ENCODE measurements at regions not wholly inside any gene's neighbourhood (a gene's known extent, or its start where the extent isn't known, plus 50 kb on each side); places are given as distances from the start of the nearest gene placed in this dataset.

DNA sequence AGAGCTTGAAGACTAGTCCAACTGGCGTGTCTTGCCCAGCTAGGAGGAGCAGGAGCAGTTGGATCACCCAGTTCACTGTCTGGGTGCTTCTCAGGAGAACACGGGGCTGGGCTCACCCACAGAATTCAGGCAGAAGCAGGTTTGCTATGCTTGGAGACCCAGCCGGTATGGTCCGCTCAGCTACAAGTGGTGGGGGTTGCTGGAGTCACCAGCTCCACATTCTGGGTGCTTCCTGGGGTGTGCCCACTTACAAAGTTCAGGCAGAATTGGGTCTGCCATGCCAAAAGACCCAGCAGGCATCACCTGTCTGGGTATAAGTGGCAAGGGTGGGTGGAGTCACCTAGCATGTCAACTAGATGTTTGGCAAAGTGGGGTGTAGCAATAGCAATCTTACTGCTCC is 1061.8 kb downstream of the PCDH19 start:
- no peaks in the 10 kb centered on the region for H3K79me2 ChIP-seq (ENCODE audit: insufficient read depth, low read length)
- no peaks in the 10 kb centered on the region for H3K36me3 ChIP-seq (replicated peaks in 1 of 2; ENCODE audit: control insufficient read depth in 1 of 2, insufficient read depth in 2 of 2, low read length in 2 of 2)
- DNase-seq, result no peak
- Mint-ChIP-seq H3K27ac (no peak overlapping the region), H3K36me3 (no peaks in the 10 kb centered on the region), H3K27me3 (ENCODE audit: low read depth in 3 of 3) (peaks cover 0 to 1% (median 0%) of the 10 kb centered on the region in 3 donors), H3K4me3 (no peak overlapping the region), H3K9me3 (peaks cover 2 to 8% (median 4%) of the 10 kb centered on the region in 7 donors), H3K4me1 (no peaks in the 10 kb centered on the region)
- peaks cover 9 to 11% of the 10 kb centered on the region in 2 donors for H3K9me3 ChIP-seq (replicated peaks in 1 of 2; ENCODE audit: control insufficient read depth in 1 of 2, insufficient read depth in 1 of 2, low read length in 2 of 2)
- H4K20me1 ChIP-seq (ENCODE audit: insufficient read depth, low read length), result no peaks in the 10 kb centered on the region
- 90% methylated on average over 2 of the region's 4 CpGs for WGBS (ENCODE audit: insufficient coverage)
- H3K4me3 ChIP-seq (replicated peaks in 1 of 3; ENCODE audit: low read depth in 2 of 3, low read length in 3 of 3), result no peak overlapping the region
- TF ChIP-seq, protein P1, sequence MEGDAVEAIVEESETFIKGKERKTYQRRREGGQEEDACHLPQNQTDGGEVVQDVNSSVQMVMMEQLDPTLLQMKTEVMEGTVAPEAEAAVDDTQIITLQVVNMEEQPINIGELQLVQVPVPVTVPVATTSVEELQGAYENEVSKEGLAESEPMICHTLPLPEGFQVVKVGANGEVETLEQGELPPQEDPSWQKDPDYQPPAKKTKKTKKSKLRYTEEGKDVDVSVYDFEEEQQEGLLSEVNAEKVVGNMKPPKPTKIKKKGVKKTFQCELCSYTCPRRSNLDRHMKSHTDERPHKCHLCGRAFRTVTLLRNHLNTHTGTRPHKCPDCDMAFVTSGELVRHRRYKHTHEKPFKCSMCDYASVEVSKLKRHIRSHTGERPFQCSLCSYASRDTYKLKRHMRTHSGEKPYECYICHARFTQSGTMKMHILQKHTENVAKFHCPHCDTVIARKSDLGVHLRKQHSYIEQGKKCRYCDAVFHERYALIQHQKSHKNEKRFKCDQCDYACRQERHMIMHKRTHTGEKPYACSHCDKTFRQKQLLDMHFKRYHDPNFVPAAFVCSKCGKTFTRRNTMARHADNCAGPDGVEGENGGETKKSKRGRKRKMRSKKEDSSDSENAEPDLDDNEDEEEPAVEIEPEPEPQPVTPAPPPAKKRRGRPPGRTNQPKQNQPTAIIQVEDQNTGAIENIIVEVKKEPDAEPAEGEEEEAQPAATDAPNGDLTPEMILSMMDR (IDR thresholded peaks at IDR 0.05), result no peak
- intact Hi-C loops (cut with micrococcal nuclease), result no loop called here
- no peaks in the 10 kb centered on the region for H3K27me3 ChIP-seq (ENCODE audit: control insufficient read depth in 2 of 2, insufficient read depth in 2 of 2, low read length in 2 of 2)
- no peak overlapping the region for H2AFZ ChIP-seq (ENCODE audit: insufficient read depth, low read depth, low read length, poor library complexity, severe bottlenecking)
- H3K27ac ChIP-seq (ENCODE audit: low read depth in 1 of 2, low read length in 2 of 2), result no peak overlapping the region
- no peak overlapping the region for H3K9ac ChIP-seq (ENCODE audit: insufficient read depth, low read length, poor library complexity, severe bottlenecking)
- no peak overlapping the region for H3K4me2 ChIP-seq (replicated peaks; ENCODE audit: extremely low read depth, low read length, poor library complexity, severe bottlenecking)
- H3K4me1 ChIP-seq (ENCODE audit: control insufficient read depth in 1 of 2, insufficient read depth in 2 of 2, low read length in 2 of 2), result no peaks in the 10 kb centered on the region

DNA sequence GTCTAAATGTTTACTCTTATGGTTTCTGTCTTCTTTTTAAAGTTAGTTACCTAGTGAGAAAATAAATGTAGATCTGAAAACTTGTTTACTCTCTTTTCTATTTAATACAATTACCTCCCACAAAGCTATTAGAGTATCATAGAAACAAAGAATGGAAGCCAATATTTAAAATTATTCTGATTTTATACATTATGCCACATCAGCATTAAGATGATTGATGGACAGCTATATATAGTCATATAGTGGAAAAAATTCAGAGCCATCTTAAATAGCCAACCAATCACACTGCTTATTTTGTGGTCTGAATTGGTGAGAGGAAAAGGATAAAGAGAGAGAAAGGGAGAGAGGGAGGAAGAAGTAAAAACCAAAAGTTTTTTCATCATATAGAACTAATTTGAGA is 1101.8 kb downstream of the PCDH19 start:
- H2AFZ ChIP-seq (ENCODE audit: insufficient read depth, low read depth, low read length, poor library complexity, severe bottlenecking), result no peak overlapping the region
- no peaks in the 10 kb centered on the region for H3K4me1 Mint-ChIP-seq
- intact Hi-C loops (cut with micrococcal nuclease), result no loop called here

More for the DNA sequence above, 1101.8 kb downstream of the PCDH19 start:
- DNase-seq, result no peak
- H3K9me3 ChIP-seq (replicated peaks in 1 of 2; ENCODE audit: control insufficient read depth in 1 of 2, insufficient read depth in 1 of 2, low read length in 2 of 2), result no peaks in the 10 kb centered on the region
- Mint-ChIP-seq H3K4me3 (no peak overlapping the region), H3K27ac (no peak overlapping the region), H3K9me3 (no peaks in the 10 kb centered on the region), H3K36me3 (no peaks in the 10 kb centered on the region), H3K27me3 (ENCODE audit: low read depth in 3 of 3) (no peaks in the 10 kb centered on the region)
- H3K4me3 ChIP-seq (replicated peaks in 1 of 3; ENCODE audit: low read depth in 2 of 3, low read length in 3 of 3), result no peak overlapping the region
- H3K27ac ChIP-seq (ENCODE audit: low read depth in 1 of 2, low read length in 2 of 2), result no peak overlapping the region
- no peaks in the 10 kb centered on the region for H3K27me3 ChIP-seq (ENCODE audit: control insufficient read depth in 2 of 2, insufficient read depth in 2 of 2, low read length in 2 of 2)
- H3K4me1 ChIP-seq (ENCODE audit: control insufficient read depth in 1 of 2, insufficient read depth in 2 of 2, low read length in 2 of 2), result no peaks in the 10 kb centered on the region
- H3K9ac ChIP-seq (ENCODE audit: insufficient read depth, low read length, poor library complexity, severe bottlenecking), result no peak overlapping the region
- H3K4me2 ChIP-seq (replicated peaks; ENCODE audit: extremely low read depth, low read length, poor library complexity, severe bottlenecking), result no peak overlapping the region
- TF ChIP-seq, protein P1 (IDR thresholded peaks at IDR 0.05), result no peak
- H4K20me1 ChIP-seq (ENCODE audit: insufficient read depth, low read length), result no peaks in the 10 kb centered on the region
- no peaks in the 10 kb centered on the region for H3K79me2 ChIP-seq (ENCODE audit: insufficient read depth, low read length)
- no peaks in the 10 kb centered on the region for H3K36me3 ChIP-seq (replicated peaks in 1 of 2; ENCODE audit: control insufficient read depth in 1 of 2, insufficient read depth in 2 of 2, low read length in 2 of 2)
